GM19240 (cell line): ENCODE measurements at regions not wholly inside any gene's neighbourhood (a gene's known extent, or its start where the extent isn't known, plus 50 kb on each side); places are given as distances from the start of the nearest gene placed in this dataset.
"Not testable (repeated sequence)": the region's sequence is repeated elsewhere in the genome, so short reads cannot be mapped to it uniquely, and the experiment has no call there.

Source experiments
- DNase-seq: peaks from one replicate; pipeline ENCODE4 v3.0.0; 2011; ENCODE audit warnings: low spot score; ENCODE audit not compliant: insufficient read length

- DNase-seq = no peak
Measured at GRCh38 chr6:99801805-99802204, 192.2 kb downstream of the MCHR2 start.

- no peak for DNase-seq
Measured at GRCh38 chr6:99802396-99803031, 191.5 kb downstream of the MCHR2 start.

- DNase-seq = no peak
Measured at GRCh38 chr6:99808992-99809391, 185.0 kb downstream of the MCHR2 start.

- DNase-seq = no peak
Measured at GRCh38 chr6:99810295-99810694, 183.7 kb downstream of the MCHR2 start.

- no peak for DNase-seq
Measured at GRCh38 chr6:99810942-99811620, 182.9 kb downstream of the MCHR2 start.

GRCh38 chr6:99811636-99812035 is 182.4 kb downstream of the MCHR2 start:
- DNase-seq = no peak

GRCh38 chr6:99813565-99813964 is 180.5 kb downstream of the MCHR2 start:
- DNase-seq = no peak

- no peak for DNase-seq
Measured at GRCh38 chr6:99814230-99814928, 179.6 kb downstream of the MCHR2 start.

- no peak for DNase-seq
Measured at GRCh38 chr6:99816795-99817194, 177.2 kb downstream of the MCHR2 start.

GRCh38 chr6:99818161-99818560 is 175.9 kb downstream of the MCHR2 start:
- DNase-seq = no peak

- no peak for DNase-seq
Measured at GRCh38 chr6:99819853-99820252, 174.2 kb downstream of the MCHR2 start.

- no peak for DNase-seq
Measured at GRCh38 chr6:99821164-99821563, 172.9 kb downstream of the MCHR2 start.

GRCh38 chr6:99822741-99823512 is 171.1 kb downstream of the MCHR2 start:
- no peak for DNase-seq

- not testable (repeated sequence) for DNase-seq
Measured at GRCh38 chr6:99823513-99824235, 170.3 kb downstream of the MCHR2 start.

GRCh38 chr6:99833034-99833433 is 161.0 kb downstream of the MCHR2 start:
- DNase-seq = no peak

- DNase-seq = no peak
Measured at GRCh38 chr6:99836471-99836870, 157.6 kb downstream of the MCHR2 start.

GRCh38 chr6:99838607-99839006 is 155.4 kb downstream of the MCHR2 start:
- no peak for DNase-seq

GRCh38 chr6:99841297-99841696 is 152.7 kb downstream of the MCHR2 start:
- no peak for DNase-seq

- DNase-seq = no peak
Measured at GRCh38 chr6:99846006-99846405, 148.0 kb downstream of the MCHR2 start.

GRCh38 chr6:99850841-99851240 is 143.2 kb downstream of the MCHR2 start:
- DNase-seq = no peak

GRCh38 chr6:99852031-99852430 is 142.0 kb downstream of the MCHR2 start:
- DNase-seq = no peak
